ENCODE measurements at regions not wholly inside any gene's neighbourhood (a gene's known extent, or its start where the extent isn't known, plus 50 kb on each side); places are given as distances from the start of the nearest gene placed in this dataset.

- peak; percentile 31 for DNase-seq
These were observed 341.0 kb upstream of the NEGR1 start for GRCh38 chr1:72623299-72623708.

DNA sequence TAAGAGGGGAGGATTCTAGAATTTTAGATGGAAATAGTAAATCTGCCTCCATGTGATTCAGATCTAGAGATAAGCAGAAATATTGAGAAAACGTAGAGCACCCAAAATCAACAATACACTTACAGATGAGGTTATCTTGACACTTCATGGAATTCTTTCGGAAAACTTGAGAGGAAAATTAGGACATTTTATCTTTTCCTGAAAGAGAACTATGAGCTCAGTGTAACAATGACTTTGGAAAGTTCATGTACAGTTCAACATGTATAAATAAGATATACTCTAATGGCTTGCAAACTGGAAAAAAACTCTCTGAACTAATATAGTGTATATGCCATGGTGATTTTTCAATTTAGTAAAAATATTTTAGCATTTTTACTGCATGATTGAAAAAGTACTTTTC lies 338.1 kb upstream of the NEGR1 start:
- DNase-seq = no peak

DNA sequence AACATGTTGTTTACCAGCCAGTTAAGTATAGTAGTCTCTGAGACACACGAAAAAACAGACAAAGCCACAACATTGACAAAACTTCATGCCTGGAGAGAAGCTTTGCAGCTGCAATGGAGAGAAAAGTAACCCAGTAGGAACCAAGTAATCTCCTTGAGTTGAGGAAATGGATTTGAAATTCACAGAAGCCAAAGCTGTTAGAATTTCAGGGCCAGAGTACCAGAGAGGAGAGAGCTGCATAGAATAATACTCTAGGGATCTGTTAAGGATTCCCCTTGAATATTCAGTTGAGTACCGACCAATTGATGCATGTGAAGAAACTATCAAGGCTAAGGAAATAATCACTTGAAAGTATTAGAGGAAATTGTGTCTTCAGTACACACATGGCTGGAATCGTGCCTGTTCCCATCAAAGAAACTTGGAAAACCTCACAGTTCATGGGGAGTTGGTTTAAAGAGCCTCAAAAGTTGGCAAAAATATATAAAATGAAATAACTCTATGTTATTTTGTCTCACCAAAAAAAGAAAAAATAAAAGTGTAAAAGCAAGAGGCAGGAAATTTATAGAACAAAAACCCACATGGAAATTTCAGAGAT lies 324.0 kb upstream of the NEGR1 start:
- DNase-seq = no peak

DNA sequence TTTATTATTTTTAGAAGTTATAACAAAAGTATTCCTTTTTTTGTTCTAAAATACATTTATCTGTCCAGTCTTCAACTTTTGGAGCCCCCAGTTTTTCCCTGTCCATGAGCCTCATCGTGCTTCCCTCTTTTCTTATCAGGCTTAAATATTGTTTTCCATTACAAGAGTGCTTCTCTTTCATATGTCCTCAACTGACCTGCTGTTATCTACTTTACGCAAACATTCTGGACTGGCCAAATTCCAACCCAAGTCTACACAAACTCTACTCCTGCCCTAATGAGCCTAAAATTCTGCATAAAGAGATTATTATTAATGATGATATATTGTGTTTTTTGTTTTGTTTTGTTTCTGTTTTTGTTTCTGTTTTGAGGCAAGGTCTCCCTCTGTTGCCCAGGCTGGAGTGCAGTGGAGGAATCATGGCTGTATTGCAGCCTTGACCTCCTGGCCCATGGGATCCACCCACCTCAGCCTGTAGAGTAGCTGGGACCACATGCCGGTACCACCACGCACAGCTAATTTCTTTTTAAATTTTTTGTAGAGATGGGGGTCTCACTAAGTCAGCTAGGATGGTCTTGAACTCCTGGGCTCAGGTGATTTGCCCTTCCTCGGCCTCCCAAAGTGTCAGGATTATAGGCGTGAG lies 318.8 kb upstream of the NEGR1 start:
- no peak for DNase-seq

DNA sequence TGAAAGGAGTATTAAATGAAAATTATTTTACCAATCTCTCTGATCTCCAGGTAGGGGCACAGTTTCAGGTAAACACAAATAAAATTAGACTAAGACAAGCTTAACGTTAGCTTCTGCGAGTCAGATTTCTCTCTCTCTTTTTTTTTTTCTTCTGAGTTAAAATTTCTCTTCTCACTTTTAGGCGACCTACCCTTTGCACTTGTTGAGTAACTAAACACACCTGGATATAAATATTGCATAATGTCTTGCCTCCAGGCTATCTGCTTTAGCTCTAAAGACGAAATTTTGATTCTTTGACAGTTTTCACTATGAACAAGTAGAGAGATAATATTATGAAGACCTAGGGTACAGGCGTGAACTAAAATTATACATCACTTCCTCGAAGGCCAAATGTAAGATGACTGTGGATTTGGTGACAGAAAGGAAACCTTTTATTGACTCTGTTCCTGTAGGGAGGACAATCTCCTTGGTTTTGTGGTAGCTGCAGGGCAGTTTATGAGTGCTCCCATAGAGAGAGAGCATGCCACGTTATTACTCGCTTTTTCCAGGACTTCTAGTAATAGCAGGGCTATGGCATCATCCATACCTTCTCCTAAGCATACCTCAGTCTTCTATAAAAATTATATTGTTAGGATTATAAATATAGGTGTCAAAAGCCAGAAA lies 303.8 kb upstream of the NEGR1 start:
- DNase-seq = no peak

- no peak for DNase-seq
These were observed 297.3 kb upstream of the NEGR1 start for GRCh38 chr1:72579629-72580028.

DNA sequence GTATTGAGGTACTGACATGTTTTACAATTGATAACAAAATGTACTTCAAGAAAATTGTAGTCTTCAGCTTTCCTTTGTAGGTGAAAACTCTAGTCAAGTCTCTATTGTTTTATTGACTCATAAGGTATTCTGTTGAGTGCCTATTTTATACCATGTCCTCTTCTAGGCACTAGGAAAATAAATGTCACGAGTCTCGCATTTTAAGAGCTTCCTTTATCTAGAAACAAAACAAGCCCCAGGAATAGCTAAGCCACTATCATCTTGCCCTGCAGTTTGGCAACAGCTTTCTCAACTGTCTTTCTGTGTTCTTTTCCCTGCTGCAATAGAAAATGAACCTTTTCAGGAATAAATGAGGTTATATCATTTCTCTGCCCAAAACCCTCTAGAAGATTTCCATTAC lies 288.5 kb upstream of the NEGR1 start:
- DNase-seq = no peak

GRCh38 chr1:72568113-72568512 lies 285.8 kb upstream of the NEGR1 start:
- no peak for DNase-seq

DNA sequence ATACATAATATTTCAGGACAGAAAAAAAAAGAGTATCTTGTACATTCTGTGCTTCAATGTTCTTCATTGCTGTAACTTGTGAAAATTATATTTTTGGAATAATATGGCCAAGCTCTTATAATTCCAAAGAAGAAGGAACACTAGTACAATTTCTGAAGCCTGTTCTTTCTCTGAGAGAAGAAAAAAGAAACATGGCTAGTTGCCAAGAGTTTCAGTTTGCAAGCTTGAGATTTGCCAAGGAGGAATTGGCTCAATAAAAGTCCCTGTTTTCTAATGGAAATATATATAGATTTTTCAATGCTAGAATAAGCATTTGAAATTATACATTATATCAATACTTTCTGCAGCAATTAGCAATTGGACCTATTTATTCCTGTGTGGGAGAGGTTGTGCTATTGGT lies 285.2 kb upstream of the NEGR1 start:
- DNase-seq = no peak

DNA sequence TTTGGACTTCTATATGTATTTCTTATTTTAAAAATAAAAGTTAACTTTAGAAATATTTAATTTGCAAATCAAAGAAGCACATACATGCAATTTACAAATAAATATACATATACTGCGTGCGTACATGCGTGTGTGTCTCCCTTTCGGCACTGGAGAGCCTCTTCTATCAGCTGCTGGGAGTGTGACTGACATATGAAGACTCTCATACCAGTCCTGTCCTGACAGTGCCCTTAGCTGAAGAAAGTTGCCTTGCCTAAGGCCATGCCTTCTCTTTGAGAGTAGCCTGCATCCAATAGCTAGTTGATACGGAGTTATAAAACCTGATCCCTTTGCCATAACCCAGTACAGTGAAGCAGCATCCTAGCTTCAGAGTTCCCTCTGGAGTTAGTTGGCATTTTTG lies 282.4 kb upstream of the NEGR1 start:
- no peak for DNase-seq

- no peak for DNase-seq
These were observed 275.2 kb upstream of the NEGR1 start for GRCh38 chr1:72557446-72558049.

DNA sequence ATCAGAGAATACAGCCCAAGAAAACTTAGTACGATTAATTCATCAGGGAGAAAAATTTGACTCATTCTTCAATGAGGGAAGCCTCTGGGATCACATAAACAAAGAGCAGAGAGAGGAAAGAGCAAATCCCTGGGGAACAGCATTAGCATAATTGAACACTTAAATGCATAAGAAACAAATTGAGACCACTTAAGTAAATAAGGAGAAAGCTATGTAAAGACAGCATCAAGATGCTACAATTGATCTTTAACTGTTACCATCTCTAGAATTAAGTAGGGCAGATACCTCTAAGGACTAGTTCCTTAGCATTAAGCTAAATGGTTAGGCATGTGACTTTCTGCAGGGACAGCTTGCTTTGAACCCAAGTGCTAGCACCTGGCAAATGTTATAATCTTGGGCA lies 265.1 kb upstream of the NEGR1 start:
- DNase-seq = no peak

GRCh38 chr1:72540674-72541073 lies 258.3 kb upstream of the NEGR1 start:
- no peak for DNase-seq

DNA sequence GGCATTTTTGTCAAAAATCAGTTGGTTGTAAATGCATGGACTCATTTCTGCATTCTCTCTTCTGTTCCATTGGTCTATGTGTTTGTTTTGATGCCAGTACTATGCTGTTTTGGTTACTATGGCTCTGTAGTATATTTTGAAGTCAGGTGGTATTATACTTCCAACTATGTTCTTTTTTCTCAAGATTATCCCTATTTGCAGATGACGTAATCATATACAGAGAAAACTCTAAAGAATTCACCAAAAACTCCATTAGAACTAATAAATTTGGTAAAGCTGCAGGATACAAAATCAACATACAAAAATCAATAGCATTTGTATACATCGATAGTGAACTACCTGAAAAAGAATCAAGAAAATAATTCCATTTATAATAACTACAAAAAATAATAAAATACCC lies 253.1 kb upstream of the NEGR1 start:
- no peak for DNase-seq

- DNase-seq = no peak
These were observed 248.3 kb upstream of the NEGR1 start for GRCh38 chr1:72530646-72531045.

DNA sequence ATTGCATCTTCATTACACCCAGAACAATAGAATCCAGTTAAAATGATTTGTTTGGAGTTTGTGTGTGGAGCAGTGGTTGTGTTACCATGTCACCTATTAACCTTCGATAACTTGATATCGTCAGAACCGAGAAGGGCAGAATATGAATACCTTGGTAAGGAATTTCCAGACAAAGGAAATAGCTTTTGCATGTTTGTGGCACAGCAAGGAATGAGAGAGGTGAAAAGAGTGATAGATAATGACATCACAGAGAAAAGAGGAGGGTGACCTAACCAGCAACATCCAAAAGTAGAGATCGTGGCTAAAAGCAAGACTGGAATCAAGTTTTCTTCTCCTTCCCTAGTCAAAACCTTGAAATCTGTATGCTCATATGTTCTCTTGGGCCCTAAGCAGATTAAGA lies 244.6 kb upstream of the NEGR1 start:
- no peak for DNase-seq

GRCh38 chr1:72524021-72524420 lies 241.7 kb upstream of the NEGR1 start:
- no peak for DNase-seq

DNA sequence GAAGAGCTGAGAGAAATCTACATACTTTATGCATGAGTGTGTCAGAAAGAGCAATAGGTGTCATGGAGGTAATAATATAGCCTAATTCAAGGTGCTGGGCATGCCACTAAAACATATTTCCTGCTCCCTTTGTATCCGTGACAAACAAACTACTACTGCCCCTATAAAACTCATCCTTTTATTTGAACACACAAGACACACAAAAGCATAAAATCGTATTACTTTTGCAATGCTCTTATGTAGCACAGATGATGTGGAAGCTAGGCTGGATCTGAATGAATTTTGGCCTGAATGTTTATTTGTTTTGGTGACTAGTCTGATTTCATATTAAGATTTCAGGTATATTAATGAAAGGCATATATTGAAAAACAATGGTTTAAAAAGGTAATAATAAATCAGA lies 239.3 kb upstream of the NEGR1 start:
- no peak for DNase-seq

GRCh38 chr1:72516826-72517225 lies 234.5 kb upstream of the NEGR1 start:
- no peak for DNase-seq

DNA sequence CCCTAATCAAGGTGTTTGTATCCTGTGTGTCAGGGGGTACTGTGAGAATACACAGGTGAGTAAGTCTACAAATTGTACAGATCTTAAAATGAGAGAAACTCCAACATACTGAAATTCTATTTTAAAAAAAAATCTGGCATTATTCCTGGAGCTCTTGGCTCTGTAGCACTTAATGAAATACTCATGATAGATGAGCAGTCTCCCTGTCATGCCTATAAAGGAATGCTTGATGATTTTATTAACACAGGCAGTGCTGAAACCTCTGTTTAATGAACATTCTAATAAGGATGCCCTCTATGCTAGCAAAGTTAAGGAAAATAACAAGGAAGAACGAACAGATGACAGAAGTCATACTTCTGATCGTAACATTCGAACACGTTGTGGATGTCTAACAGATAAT lies 233.9 kb upstream of the NEGR1 start:
- no peak for DNase-seq

DNA sequence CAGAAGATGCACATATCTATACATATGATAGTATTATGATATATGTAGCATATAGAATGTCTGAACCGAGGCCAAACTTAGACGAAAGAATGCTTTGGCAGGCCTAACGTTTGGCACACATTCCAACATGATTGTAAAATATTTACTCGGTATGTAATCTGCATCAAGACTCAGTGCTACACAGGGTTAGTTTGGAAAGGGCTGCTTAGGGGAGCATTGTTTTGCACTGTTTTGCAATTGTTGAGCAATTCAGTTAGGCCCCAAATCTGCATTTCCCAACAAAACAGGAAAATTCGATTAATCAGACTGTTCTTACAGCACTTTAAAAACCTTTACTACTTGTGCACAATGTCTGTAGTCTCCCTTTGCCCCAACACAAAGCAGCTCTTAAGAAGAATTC lies 216.0 kb upstream of the NEGR1 start:
- no peak for DNase-seq

DNA sequence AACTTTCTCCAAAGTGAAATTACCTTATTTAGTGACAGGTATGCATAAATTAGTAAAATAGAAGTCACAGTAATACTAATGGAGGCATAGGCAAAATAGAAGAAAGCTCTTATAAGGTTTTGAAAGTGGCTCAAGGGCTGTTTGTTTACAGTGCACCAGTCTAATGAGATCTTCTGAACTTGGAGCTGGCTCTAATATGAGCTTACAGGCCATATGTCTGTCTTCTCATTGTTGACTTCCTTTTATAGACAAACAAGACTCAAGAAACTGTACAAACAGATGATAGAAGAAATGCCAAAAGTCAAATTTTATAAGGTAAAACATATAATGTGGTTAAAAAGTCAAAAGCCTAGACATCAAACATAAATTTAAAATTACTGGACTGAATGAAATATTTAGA lies 207.5 kb upstream of the NEGR1 start:
- no peak for DNase-seq

- DNase-seq = no peak
These were observed 203.5 kb upstream of the NEGR1 start for GRCh38 chr1:72485801-72486200.

DNA sequence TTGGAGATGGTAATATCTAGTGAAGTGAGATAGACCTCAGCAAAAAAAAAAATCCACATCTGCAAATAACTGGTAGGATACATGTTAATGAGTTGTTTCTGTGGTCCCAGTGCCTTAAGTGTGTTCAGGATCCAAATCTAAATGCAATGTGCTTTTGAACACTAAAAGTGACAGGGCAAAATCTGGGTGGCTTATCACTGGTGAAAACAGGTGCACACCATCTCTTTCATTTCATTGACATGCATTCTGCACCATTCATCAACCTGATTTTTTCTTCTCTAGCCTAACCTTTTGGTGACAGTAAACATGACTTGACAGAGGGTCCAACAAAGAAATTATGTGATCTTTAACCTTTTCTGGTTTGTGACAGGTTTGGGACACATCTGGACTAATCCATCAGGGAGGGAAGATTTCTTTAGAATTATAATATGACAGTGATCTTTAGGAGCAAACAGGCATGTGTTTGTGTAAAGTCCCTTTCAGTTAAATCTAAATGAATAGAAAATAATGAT lies 201.6 kb upstream of the NEGR1 start:
- DNase-seq = no peak

All from left hindlimb (tissue), 1 donor.